WTC11 (cell line): ENCODE measurements at regions not wholly inside any gene's neighbourhood (a gene's known extent, or its start where the extent isn't known, plus 50 kb on each side); places are given as distances from the start of the nearest gene placed in this dataset.

Experiments used
- CREB1 ChIP-seq: sonication (generic); formaldehyde crosslinking; IDR thresholded peaks from 2 replicates; pipeline ENCODE4 v1.8.0; 2023; ENCODE audit warnings: mild to moderate bottlenecking, missing genetic modification reagents
- ELF4 ChIP-seq: sonication (generic); formaldehyde crosslinking; IDR thresholded peaks from 2 replicates; pipeline ENCODE4 v1.8.1; 2022; ENCODE audit warnings: low read depth, mild to moderate bottlenecking, moderate library complexity, missing genetic modification reagents
- JUN ChIP-seq: sonication (generic); formaldehyde crosslinking; IDR thresholded peaks from 2 replicates; pipeline ENCODE4 v1.8.0; 2023; ENCODE audit warnings: mild to moderate bottlenecking, missing genetic modification reagents
- NR3C1 ChIP-seq: sonication (generic); formaldehyde crosslinking; conservative IDR thresholded peaks from 2 replicates; pipeline ENCODE4 v1.8.1; 2023; ENCODE audit warnings: low read depth, mild to moderate bottlenecking, missing genetic modification reagents
- SP1 ChIP-seq: sonication (generic); formaldehyde crosslinking; conservative IDR thresholded peaks from 2 replicates; pipeline ENCODE4 v1.8.1; 2022; ENCODE audit warnings: missing genetic modification reagents
- TCF7 ChIP-seq: sonication (generic); formaldehyde crosslinking; IDR thresholded peaks from 2 replicates; pipeline ENCODE4 v1.8.0; 2022; ENCODE audit warnings: mild to moderate bottlenecking, low read depth, missing genetic modification reagents, moderate library complexity
- ZNF121 ChIP-seq: sonication (generic); formaldehyde crosslinking; IDR thresholded peaks from 2 replicates; pipeline ENCODE4 v1.8.0; 2023; ENCODE audit warnings: missing genetic modification reagents
- TF ChIP-seq, protein P1 (sequence below): fragments of 200-600 bp; IDR thresholded peaks from 2 replicates; pipeline ENCODE4 v1.8.0; 2022; ENCODE audit warnings: antibody characterized with exemption
- TF ChIP-seq, protein P2 (sequence below): sonication (generic); formaldehyde crosslinking; IDR thresholded peaks from 2 replicates; pipeline ENCODE4 v1.8.0; 2022; ENCODE audit warnings: mild to moderate bottlenecking, missing genetic modification reagents
- TF ChIP-seq, protein P3 (sequence below): sonication (generic); formaldehyde crosslinking; IDR thresholded peaks from 2 replicates; pipeline ENCODE4 v1.8.1; 2023; ENCODE audit warnings: mild to moderate bottlenecking, missing genetic modification reagents
- TF ChIP-seq, protein P4 (sequence below): sonication (generic); formaldehyde crosslinking; conservative IDR thresholded peaks from 2 replicates; pipeline ENCODE4 v1.8.1; 2022; ENCODE audit warnings: mild to moderate bottlenecking, missing genetic modification reagents
- TF ChIP-seq, protein P5 (sequence below): sonication (generic); formaldehyde crosslinking; IDR thresholded peaks from 2 replicates; pipeline ENCODE4 v1.8.1; 2022; ENCODE audit warnings: mild to moderate bottlenecking, missing genetic modification reagents, moderate library complexity, borderline replicate concordance
- TF ChIP-seq, protein P6 (sequence below): sonication (generic); formaldehyde crosslinking; IDR thresholded peaks from 2 replicates; pipeline ENCODE4 v1.8.1; 2022; ENCODE audit warnings: low read depth, mild to moderate bottlenecking, moderate library complexity, missing genetic modification reagents, borderline replicate concordance

DNA sequence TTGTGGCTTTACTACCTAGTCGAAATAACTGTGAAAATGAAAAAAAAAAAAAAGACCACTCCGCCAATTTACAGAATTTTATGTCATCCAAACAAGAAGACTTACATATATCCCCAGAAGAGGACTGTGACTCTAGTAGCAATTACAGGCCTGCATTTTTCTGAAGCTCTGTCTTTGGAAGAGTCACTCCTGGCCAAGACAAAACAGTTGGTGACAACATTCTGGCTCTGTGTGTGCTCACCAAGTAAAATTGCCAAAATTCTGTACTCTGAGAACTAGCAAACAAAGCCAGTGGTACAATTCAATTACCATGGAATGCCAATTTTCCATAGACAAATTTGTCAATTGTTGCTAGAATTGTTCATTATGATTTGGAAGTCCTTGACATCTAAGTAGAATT, 311.1 kb downstream of the PDGFC start:
- TF ChIP-seq, protein P1, sequence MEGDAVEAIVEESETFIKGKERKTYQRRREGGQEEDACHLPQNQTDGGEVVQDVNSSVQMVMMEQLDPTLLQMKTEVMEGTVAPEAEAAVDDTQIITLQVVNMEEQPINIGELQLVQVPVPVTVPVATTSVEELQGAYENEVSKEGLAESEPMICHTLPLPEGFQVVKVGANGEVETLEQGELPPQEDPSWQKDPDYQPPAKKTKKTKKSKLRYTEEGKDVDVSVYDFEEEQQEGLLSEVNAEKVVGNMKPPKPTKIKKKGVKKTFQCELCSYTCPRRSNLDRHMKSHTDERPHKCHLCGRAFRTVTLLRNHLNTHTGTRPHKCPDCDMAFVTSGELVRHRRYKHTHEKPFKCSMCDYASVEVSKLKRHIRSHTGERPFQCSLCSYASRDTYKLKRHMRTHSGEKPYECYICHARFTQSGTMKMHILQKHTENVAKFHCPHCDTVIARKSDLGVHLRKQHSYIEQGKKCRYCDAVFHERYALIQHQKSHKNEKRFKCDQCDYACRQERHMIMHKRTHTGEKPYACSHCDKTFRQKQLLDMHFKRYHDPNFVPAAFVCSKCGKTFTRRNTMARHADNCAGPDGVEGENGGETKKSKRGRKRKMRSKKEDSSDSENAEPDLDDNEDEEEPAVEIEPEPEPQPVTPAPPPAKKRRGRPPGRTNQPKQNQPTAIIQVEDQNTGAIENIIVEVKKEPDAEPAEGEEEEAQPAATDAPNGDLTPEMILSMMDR: no peak
- TF ChIP-seq, protein P2, sequence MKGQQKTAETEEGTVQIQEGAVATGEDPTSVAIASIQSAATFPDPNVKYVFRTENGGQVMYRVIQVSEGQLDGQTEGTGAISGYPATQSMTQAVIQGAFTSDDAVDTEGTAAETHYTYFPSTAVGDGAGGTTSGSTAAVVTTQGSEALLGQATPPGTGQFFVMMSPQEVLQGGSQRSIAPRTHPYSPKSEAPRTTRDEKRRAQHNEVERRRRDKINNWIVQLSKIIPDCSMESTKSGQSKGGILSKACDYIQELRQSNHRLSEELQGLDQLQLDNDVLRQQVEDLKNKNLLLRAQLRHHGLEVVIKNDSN (CRISPR knock-in tag): no peak
- TF ChIP-seq, protein P3, sequence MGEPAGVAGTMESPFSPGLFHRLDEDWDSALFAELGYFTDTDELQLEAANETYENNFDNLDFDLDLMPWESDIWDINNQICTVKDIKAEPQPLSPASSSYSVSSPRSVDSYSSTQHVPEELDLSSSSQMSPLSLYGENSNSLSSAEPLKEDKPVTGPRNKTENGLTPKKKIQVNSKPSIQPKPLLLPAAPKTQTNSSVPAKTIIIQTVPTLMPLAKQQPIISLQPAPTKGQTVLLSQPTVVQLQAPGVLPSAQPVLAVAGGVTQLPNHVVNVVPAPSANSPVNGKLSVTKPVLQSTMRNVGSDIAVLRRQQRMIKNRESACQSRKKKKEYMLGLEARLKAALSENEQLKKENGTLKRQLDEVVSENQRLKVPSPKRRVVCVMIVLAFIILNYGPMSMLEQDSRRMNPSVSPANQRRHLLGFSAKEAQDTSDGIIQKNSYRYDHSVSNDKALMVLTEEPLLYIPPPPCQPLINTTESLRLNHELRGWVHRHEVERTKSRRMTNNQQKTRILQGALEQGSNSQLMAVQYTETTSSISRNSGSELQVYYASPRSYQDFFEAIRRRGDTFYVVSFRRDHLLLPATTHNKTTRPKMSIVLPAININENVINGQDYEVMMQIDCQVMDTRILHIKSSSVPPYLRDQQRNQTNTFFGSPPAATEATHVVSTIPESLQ: no peak
- TF ChIP-seq TCF7 (CRISPR knock-in tag): no peak
- no peak for TF ChIP-seq SP1 (CRISPR knock-in tag)
- TF ChIP-seq, protein P4, sequence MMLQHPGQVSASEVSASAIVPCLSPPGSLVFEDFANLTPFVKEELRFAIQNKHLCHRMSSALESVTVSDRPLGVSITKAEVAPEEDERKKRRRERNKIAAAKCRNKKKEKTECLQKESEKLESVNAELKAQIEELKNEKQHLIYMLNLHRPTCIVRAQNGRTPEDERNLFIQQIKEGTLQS: no peak
- no peak for TF ChIP-seq NR3C1
- no peak for TF ChIP-seq ZNF121 (CRISPR knock-in tag)
- TF ChIP-seq CREB1: no peak
- TF ChIP-seq, protein P5, sequence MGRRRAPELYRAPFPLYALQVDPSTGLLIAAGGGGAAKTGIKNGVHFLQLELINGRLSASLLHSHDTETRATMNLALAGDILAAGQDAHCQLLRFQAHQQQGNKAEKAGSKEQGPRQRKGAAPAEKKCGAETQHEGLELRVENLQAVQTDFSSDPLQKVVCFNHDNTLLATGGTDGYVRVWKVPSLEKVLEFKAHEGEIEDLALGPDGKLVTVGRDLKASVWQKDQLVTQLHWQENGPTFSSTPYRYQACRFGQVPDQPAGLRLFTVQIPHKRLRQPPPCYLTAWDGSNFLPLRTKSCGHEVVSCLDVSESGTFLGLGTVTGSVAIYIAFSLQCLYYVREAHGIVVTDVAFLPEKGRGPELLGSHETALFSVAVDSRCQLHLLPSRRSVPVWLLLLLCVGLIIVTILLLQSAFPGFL (CRISPR knock-in tag): no peak
- TF ChIP-seq ELF4 (CRISPR knock-in tag): no peak
- no peak for TF ChIP-seq JUN (CRISPR knock-in tag)
- TF ChIP-seq, protein P6, sequence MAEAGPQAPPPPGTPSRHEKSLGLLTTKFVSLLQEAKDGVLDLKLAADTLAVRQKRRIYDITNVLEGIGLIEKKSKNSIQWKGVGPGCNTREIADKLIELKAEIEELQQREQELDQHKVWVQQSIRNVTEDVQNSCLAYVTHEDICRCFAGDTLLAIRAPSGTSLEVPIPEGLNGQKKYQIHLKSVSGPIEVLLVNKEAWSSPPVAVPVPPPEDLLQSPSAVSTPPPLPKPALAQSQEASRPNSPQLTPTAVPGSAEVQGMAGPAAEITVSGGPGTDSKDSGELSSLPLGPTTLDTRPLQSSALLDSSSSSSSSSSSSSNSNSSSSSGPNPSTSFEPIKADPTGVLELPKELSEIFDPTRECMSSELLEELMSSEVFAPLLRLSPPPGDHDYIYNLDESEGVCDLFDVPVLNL: no peak
